Effector memory CD4-positive, alpha-beta T cell (primary cell): ENCODE measurements at regions not wholly inside any gene's neighbourhood (a gene's known extent, or its start where the extent isn't known, plus 50 kb on each side); places are given as distances from the start of the nearest gene placed in this dataset.
"Not testable (repeated sequence)": the region's sequence is repeated elsewhere in the genome, so short reads cannot be mapped to it uniquely, and the experiment has no call there.

Experiments
- DNase-seq, 3 donors: peaks; one replicate each; pipeline ENCODE4 v3.0.0-alpha.2; 2020
- H3K27ac ChIP-seq: 2 replicates; pipeline ENCODE4 v1.7.0; 2013; ENCODE audit warnings: mild to moderate bottlenecking, low read length, moderate library complexity; ENCODE audit not compliant: insufficient read depth, poor library complexity, severe bottlenecking
- H3K27me3 ChIP-seq: replicated peaks from 2 replicates; pipeline ENCODE4 v1.7.0; 2013; ENCODE audit warnings: mild to moderate bottlenecking, low read length; ENCODE audit not compliant: insufficient read depth, control insufficient read depth, poor library complexity, severe bottlenecking
- H3K36me3 ChIP-seq: 2 replicates; pipeline ENCODE4 v1.7.0; 2013; ENCODE audit warnings: mild to moderate bottlenecking, low read length, moderate library complexity; ENCODE audit not compliant: control insufficient read depth, insufficient read depth
- H3K4me1 ChIP-seq: 2 replicates; pipeline ENCODE4 v1.7.0; 2013; ENCODE audit warnings: low read length, mild to moderate bottlenecking; ENCODE audit not compliant: control insufficient read depth, insufficient read depth, poor library complexity, severe bottlenecking
- H3K4me3 ChIP-seq: 2 replicates; pipeline ENCODE4 v1.7.0; 2013; ENCODE audit warnings: low read length, low read depth, mild to moderate bottlenecking; ENCODE audit not compliant: insufficient read depth, poor library complexity, severe bottlenecking
- H3K9me3 ChIP-seq: 2 replicates; pipeline ENCODE4 v1.7.0; 2013; ENCODE audit warnings: mild to moderate bottlenecking, low read length, moderate library complexity; ENCODE audit not compliant: control insufficient read depth

DNA sequence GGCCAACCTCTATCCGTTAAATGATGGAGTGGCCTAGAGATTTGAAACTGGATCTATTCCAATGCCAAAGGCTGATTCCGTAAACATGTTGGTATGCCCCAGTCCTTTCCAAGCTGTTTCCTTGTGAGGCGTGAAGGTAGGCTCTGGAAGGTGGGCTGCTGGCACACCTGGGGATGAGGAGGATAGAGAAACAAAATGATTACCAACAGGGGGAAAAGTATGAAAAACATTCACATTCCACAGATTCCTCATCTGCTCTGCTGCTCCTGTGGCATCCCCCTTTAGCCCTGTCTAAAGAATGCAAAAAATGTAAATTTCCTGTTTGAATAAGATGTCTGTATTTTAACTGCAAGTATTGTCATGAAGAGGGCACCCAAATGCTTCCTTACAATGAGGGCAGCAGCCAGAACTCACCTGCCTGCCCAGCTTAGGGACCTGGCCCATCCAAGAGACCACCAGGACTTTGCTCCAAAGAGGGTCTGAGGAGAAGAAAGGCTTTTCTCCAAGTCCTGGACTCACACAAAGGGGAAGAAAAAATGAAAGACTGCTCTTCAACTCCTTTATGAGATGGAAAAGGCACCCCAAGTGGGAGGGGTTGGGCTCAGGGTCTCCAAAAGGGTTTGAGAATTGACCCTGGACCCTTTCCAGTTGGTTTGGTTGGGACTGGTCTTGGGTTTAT lies 132.3 kb upstream of the PELI1 start:
- DNase-seq, result no peak
- no peaks in the 10 kb centered on the region for H3K36me3 ChIP-seq
- no peaks in the 10 kb centered on the region for H3K27me3 ChIP-seq
- H3K4me1 ChIP-seq, result peaks cover 2% of the 10 kb centered on the region
- no peak overlapping the region for H3K27ac ChIP-seq
- no peak overlapping the region for H3K4me3 ChIP-seq
- no peaks in the 10 kb centered on the region for H3K9me3 ChIP-seq

DNA sequence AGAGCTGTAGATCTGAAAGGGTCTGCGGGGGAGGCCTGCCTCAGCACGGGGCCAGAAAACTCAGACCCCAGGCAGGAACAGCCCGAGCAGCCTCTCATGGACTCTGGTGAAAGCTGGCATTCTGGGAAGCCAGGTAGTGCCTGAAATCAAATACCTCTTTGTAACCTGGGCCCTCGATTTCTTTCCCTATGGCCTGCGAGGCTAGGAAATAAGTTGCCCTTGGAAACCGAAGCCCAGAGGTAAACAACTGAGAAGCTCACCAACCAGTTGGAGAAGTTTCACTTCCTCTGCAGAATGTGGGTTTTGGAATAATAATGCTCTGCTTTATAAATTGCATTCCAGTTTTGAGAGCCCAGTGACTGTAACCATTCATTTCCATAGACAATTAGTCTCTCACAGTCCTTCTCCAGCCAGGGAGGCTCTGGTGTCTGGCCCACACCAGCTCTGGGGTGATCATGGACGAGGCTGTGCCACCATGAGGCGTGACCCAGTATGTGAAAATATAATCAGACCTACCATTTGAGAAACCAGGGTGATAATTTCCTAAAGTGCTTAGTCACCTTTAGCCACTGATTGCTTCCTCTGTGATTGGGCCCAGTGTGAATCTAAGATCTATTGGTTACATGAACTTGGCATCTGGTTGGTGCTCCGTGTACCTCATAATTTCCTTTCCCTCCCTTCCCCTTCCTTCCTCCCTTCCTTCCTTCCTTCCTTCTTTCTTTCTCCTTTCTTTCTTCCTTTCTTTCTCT lies 133.1 kb upstream of the PELI1 start:
- DNase-seq, result no peak
- Histone ChIP-seq H3K4me1 (peaks cover 2% of the 10 kb centered on the region), H3K4me3 (no peak overlapping the region)

DNA sequence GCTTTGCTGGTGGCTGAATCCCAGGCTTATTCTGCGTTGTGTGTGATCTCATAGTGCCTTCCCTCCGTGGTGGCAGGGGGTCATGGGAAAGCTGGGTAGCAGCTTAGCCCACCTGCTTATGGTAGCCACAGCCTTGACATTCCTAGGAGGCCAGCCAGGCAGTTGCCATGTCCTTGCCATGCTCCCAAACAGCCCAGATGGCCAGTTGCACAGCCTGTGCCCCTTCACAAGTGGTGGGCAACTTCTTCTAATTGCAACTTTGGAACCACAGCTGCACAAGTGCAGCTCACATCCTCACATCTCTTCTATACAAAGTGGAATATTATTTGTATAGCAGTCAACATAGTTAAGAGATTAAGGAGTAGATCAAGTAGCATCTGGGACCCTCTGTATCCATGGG lies 136.6 kb upstream of the PELI1 start:
- H3K27me3 ChIP-seq, H3K36me3 ChIP-seq, H3K4me3 ChIP-seq, H3K27ac ChIP-seq, H3K4me1 ChIP-seq, DNase-seq, H3K9me3 ChIP-seq: not testable (repeated sequence)

More for the DNA sequence above, 133.1 kb upstream of the PELI1 start:
- Histone ChIP-seq H3K27me3 (no peaks in the 10 kb centered on the region), H3K9me3 (no peaks in the 10 kb centered on the region), H3K27ac (no peak overlapping the region), H3K36me3 (no peaks in the 10 kb centered on the region)

DNA sequence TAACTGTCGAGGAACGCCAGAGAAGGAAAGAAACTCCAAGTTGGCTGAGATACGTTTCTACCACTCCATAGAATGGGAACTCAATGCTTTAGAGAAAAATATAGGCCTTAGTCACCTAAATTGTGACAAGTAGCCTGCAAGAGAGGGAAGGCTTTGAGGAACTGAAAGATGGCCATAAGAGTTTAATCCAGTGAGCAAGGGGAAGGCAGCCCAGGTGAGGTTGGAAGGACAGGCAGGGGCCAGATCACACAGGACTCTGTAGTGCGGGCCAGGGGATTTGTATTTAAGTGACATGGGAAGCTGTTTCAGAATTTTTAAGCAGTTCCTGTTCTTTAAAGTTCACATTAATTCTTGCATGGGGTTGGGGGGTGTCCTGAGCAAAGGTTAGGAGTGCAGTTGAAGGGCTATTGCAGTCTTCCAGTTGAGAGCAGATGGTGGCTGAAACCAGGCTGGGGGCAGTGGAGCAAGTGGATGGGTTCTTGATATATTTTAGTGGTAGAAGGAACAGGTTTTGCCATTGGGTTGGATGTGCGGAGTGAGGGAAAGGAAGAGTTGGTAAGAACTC lies 138.9 kb upstream of the PELI1 start:
- peak overlapping the region; percentile 52 for H3K4me3 ChIP-seq

DNA sequence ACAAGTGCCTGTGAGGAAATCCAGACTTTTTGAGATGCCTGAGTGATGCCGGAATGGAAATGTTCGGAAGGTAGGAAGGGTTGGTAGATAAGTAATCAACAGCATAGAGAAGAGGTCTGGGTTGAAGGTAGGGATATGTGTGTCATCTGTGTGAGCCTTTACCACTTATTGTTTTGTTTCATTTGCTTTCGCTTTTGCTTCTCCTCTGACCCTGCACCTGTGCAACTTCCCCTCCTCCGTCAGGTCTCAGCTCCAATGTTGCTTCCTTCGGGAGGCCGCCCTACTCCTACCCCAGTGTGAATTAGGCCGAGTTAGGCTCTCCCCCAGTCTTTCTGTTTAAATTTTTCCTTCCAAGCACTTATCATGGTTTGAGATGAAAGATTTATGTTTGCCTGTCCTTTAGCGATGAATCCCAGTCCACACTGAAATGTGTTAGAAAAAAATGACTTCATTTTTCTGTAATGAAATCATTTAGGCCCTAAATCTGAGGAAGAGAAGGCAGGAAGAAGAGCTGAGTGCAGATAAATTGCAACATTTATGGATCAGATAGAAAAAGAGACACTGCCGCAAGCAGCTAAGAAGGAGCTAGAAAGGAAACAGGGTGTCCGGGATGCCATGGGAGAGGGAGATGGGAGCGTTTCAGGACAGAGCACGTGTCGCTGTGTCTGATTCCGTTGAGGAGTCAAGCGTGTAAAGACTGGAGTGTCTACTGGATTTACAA lies 139.6 kb upstream of the PELI1 start:
- Histone ChIP-seq H3K36me3 (no peaks in the 10 kb centered on the region), H3K27me3 (no peaks in the 10 kb centered on the region), H3K27ac (peak overlapping the region; percentile 3), H3K9me3 (no peaks in the 10 kb centered on the region), H3K4me3 (peak overlapping the region; percentile 52), H3K4me1 (peaks cover 8% of the 10 kb centered on the region)
- DNase-seq, result no peak

More for the DNA sequence above, 138.9 kb upstream of the PELI1 start:
- no peak for DNase-seq
- Histone ChIP-seq H3K36me3 (no peaks in the 10 kb centered on the region), H3K27me3 (no peaks in the 10 kb centered on the region), H3K4me1 (peaks cover 8% of the 10 kb centered on the region), H3K9me3 (no peaks in the 10 kb centered on the region), H3K27ac (peak overlapping the region; percentile 3)

DNA sequence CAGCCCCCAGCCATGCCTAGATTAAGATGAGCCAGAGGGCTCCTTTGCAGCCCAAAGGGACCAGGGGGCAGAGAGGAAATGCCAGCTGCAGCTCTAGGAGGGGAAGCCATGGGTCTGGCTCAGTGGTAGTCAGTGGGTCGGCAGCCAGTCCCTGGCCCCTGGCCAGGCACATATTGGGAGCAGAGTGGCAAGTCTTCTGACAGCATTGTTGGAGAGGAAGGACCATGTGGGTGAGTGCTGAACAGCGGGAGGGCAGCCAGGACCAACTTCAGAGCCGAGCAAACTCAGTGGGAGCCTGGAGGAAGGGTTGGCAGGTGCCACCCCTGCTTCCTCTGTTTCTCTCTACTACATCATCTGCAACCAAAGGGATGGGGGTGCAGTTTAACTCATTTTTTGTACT lies 140.5 kb upstream of the PELI1 start:
- DNase-seq, result no peak
- Histone ChIP-seq H3K27ac (no peak overlapping the region), H3K36me3 (no peaks in the 10 kb centered on the region), H3K4me1 (peaks cover 8% of the 10 kb centered on the region), H3K9me3 (no peaks in the 10 kb centered on the region), H3K27me3 (no peaks in the 10 kb centered on the region), H3K4me3 (no peak overlapping the region)

DNA sequence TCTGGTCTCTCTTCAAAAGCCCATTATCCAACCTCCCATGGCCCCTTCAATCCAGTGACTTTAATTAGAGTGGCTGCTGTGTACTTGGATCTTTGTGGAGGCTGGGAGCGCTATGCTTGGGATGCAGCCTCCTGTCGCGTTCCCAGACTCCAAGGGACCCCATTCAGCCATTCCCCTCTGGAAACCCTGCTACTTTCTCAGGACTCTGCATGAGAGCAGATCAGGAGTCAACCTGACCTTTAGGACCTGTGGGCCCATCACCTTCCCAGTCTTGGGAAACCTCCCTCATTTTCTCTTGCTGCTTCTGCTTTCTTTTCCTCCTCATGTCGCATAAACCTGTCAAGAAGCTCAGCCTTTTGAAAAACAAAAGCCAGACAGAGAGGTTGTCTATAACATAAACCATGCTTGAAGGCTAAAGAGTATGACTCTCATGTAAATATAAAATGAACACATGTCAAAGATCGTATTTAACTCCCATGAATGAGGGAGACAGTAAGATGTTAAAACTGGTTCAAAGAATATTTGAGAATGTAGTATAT lies 143.1 kb upstream of the PELI1 start:
- H3K27ac ChIP-seq, result no peak overlapping the region
- peaks cover 8% of the 10 kb centered on the region for H3K4me1 ChIP-seq

DNA sequence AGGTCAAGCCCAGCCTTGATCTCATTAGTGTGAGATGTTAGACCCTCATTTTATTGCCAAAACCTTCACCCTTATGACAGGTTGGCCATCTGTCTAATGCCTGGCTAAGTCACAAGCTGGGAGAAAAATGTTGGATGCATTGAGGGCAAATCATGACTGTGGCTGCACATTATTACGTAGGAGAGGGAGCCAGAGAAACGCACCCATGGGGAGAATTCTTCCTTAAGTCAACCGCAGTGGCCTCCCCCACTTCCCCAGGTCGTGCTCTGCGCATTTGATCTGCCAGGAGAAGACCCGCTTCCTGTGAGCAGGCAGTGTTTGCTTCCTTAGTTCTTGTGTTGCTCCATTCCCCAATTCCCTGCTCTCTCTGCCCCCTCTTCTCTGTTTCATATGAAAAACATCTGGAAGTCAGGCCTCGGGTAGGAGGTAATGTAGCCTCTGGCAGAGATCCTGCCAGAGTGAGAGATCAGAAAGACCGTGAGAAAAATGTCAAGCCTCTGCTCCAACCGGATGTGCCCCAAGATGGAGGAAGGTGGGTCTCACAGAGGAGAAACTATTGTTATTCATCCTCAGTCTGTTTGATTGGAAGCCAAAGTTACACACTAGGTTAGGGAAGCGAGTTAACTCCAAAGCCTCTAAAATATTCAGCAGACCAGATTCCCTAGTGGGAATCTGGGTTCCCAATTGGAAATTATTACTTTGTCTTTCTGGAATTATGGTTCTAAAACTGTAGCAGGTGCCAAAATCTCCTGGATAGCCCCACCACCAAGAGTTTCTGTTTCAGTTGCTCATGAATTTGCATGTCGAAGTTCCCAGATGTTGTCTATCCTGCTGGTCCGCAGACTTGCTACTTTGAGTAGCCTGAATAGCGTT lies 144.3 kb upstream of the PELI1 start:
- Histone ChIP-seq H3K36me3 (no peaks in the 10 kb centered on the region), H3K27ac (no peak overlapping the region), H3K9me3 (no peaks in the 10 kb centered on the region), H3K4me3 (no peak overlapping the region), H3K4me1 (peaks cover under 1% of the 10 kb centered on the region), H3K27me3 (no peaks in the 10 kb centered on the region)
- no peak for DNase-seq

More for the DNA sequence above, 143.1 kb upstream of the PELI1 start:
- no peaks in the 10 kb centered on the region for H3K9me3 ChIP-seq
- H3K36me3 ChIP-seq, result no peaks in the 10 kb centered on the region
- no peak overlapping the region for H3K4me3 ChIP-seq
- no peaks in the 10 kb centered on the region for H3K27me3 ChIP-seq
- no peak for DNase-seq

DNA sequence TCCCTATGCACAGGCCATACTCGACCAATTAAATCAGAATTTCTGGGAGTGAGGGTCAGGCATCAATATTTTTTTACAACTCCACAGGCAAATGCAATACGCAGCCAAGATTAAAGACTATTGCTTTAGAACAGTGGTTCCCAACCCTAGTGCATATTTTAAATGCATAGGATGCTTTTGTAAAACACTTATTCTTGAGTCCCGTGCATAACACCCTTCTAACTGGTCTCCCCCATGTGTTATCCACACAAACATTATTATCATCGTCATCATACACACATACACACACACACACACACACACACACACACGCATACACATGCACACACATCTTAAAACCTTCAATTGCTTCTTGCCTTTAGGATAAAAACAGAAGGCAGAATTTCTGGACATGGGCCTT lies 145.0 kb upstream of the PELI1 start:
- Histone ChIP-seq H3K27ac (no peak overlapping the region), H3K36me3 (no peaks in the 10 kb centered on the region), H3K27me3 (no peaks in the 10 kb centered on the region), H3K9me3 (no peaks in the 10 kb centered on the region), H3K4me1 (no peaks in the 10 kb centered on the region), H3K4me3 (no peak overlapping the region)
- no peak for DNase-seq
